ENCODE measurements at regions not wholly inside any gene's neighbourhood (a gene's known extent, or its start where the extent isn't known, plus 50 kb on each side); places are given as distances from the start of the nearest gene placed in this dataset.

GRCh38 chr6:63389191-63389844 lies 69.5 kb upstream of the LGSN start:
- no peaks in the 10 kb centered on the region for H3K36me3 ChIP-seq (ENCODE audit: control insufficient read depth in 1 of 2, insufficient read depth in 2 of 2, low read length in 2 of 2)
- H2AFZ ChIP-seq (ENCODE audit: low read depth, low read length, poor library complexity, severe bottlenecking), result no peak overlapping the region
- no TSS peak for BruUV-seq (replicated peaks)
- no peaks in the 10 kb centered on the region for H3K9me3 ChIP-seq (ENCODE audit: control insufficient read depth in 1 of 2, insufficient read depth in 1 of 2, low read depth in 1 of 2, low read length in 2 of 2)
- intact Hi-C loops (cut with micrococcal nuclease), result no loop called here
- no peak for DNase-seq (ENCODE audit: low read depth, low spot score)
- POLR2A ChIA-PET, result no interaction called here
- no peak overlapping the region for H3K4me3 ChIP-seq (replicated peaks in 1 of 2; ENCODE audit: low read depth in 1 of 2, low read length in 2 of 2)
- H3K27me3 ChIP-seq (ENCODE audit: insufficient read depth, low read length), result no peaks in the 10 kb centered on the region
- TF ChIP-seq EZH2phosphoT487 (IDR thresholded peaks at IDR 0.05; ENCODE audit: borderline replicate concordance) (no peak), ELF1 (IDR thresholded peaks at IDR 0.05; ENCODE audit: borderline replicate concordance, low read depth) (no peak), CTCF (IDR thresholded peaks at IDR 0.05 in 2 of 3, conservative IDR thresholded peaks at IDR 0.05 in 1 of 3; ENCODE audit: borderline replicate concordance in 1 of 3, insufficient read depth in 1 of 3, low read depth in 2 of 3, low read length in 2 of 3) (no peak)
- H3K9ac ChIP-seq (ENCODE audit: low read length), result no peak overlapping the region
- RAD21 ChIA-PET (ENCODE audit: low non-redundant PET in 1 of 2, low total read pairs in 2 of 2, uncharacterized antibody in 2 of 2, unreplicated experiment in 2 of 2), result no interaction called here
- H3K4me1 ChIP-seq (ENCODE audit: control insufficient read depth in 1 of 2, insufficient read depth in 2 of 2, low read length in 2 of 2), result no peaks in the 10 kb centered on the region
- ATAC-seq, result no peak
- no peak overlapping the region for H3K27ac ChIP-seq (ENCODE audit: low read depth, low read length)
- H4K20me1 ChIP-seq (ENCODE audit: insufficient read depth), result no peaks in the 10 kb centered on the region
- no peaks in the 10 kb centered on the region for H3K79me2 ChIP-seq (ENCODE audit: insufficient read depth, low read length)
- H3K9me2 ChIP-seq (ENCODE audit: insufficient read depth), result no peaks in the 10 kb centered on the region
- CTCF ChIA-PET, result no interaction called here
- no peak overlapping the region for H3K4me2 ChIP-seq (ENCODE audit: low read length)

GRCh38 chr6:63391203-63391970 lies 71.6 kb upstream of the LGSN start:
- no TSS peak for BruUV-seq (replicated peaks)
- no peak for TF ChIP-seq ZFX (IDR thresholded peaks at IDR 0.05)
- TF ChIP-seq POLR2AphosphoS5 (IDR thresholded peaks at IDR 0.05; ENCODE audit: low read depth, low read length), result no peak
- TF ChIP-seq REST (IDR thresholded peaks at IDR 0.05; ENCODE audit: low read depth), result no peak
- TF ChIP-seq ATF3 (IDR thresholded peaks at IDR 0.05), result no peak
- no peak for TF ChIP-seq CTCF (IDR thresholded peaks at IDR 0.05 in 2 of 3, conservative IDR thresholded peaks at IDR 0.05 in 1 of 3; ENCODE audit: borderline replicate concordance in 1 of 3, insufficient read depth in 1 of 3, low read depth in 2 of 3, low read length in 2 of 3)
- TF ChIP-seq SRF (IDR thresholded peaks at IDR 0.05; ENCODE audit: low read depth), result no peak
- TF ChIP-seq YY1 (IDR thresholded peaks at IDR 0.05; ENCODE audit: extremely low read depth, insufficient replicate concordance, low read depth, low read length), result no peak

More at GRCh38 chr6:63391203-63391970, 71.6 kb upstream of the LGSN start:
- Histone ChIP-seq H3K36me3 (ENCODE audit: control insufficient read depth in 1 of 2, insufficient read depth in 2 of 2, low read length in 2 of 2) (no peaks in the 10 kb centered on the region), H4K20me1 (ENCODE audit: insufficient read depth) (no peaks in the 10 kb centered on the region), H3K4me1 (ENCODE audit: control insufficient read depth in 1 of 2, insufficient read depth in 2 of 2, low read length in 2 of 2) (no peaks in the 10 kb centered on the region), H3K4me2 (ENCODE audit: low read length) (no peak overlapping the region), H3K27ac (ENCODE audit: low read depth, low read length) (no peak overlapping the region), H3K4me3 (replicated peaks in 1 of 2; ENCODE audit: low read depth in 1 of 2, low read length in 2 of 2) (no peak overlapping the region), H3K9me2 (ENCODE audit: insufficient read depth) (no peaks in the 10 kb centered on the region), H3K79me2 (ENCODE audit: insufficient read depth, low read length) (no peaks in the 10 kb centered on the region), H3K9ac (ENCODE audit: low read length) (no peak overlapping the region), H3K9me3 (ENCODE audit: control insufficient read depth in 1 of 2, insufficient read depth in 1 of 2, low read depth in 1 of 2, low read length in 2 of 2) (no peaks in the 10 kb centered on the region), H2AFZ (ENCODE audit: low read depth, low read length, poor library complexity, severe bottlenecking) (no peak overlapping the region), H3K27me3 (ENCODE audit: insufficient read depth, low read length) (no peaks in the 10 kb centered on the region)
- ChIA-PET POLR2A (no interaction called here), CTCF (no interaction called here), RAD21 (ENCODE audit: low non-redundant PET in 1 of 2, low total read pairs in 2 of 2, uncharacterized antibody in 2 of 2, unreplicated experiment in 2 of 2) (no interaction called here)
- no peak for ATAC-seq
- intact Hi-C loops (cut with micrococcal nuclease), result no loop called here
- DNase-seq (ENCODE audit: low read depth, low spot score), result no peak
